H7 (cell line): ENCODE measurements at regions not wholly inside any gene's neighbourhood (a gene's known extent, or its start where the extent isn't known, plus 50 kb on each side); places are given as distances from the start of the nearest gene placed in this dataset.
"Not testable (repeated sequence)": the region's sequence is repeated elsewhere in the genome, so short reads cannot be mapped to it uniquely, and the experiment has no call there.

Source experiments
- DNase-seq: peaks from one replicate; pipeline ENCODE4 v3.0.0; 2012
- H3K27me3 ChIP-seq: 2 replicates; pipeline ENCODE4 v1.6.0; 2011; ENCODE audit warnings: mild to moderate bottlenecking, low read length; ENCODE audit not compliant: control insufficient read depth, insufficient read depth
- H3K36me3 ChIP-seq: replicated peaks from 2 replicates; pipeline ENCODE4 v1.5.1; 2011; ENCODE audit warnings: low read length; ENCODE audit not compliant: control insufficient read depth, insufficient read depth
- H3K4me3 ChIP-seq: 2 replicates; pipeline ENCODE4 v1.5.1; 2011; ENCODE audit warnings: low read depth, mild to moderate bottlenecking, control low read depth, low read length, moderate library complexity; ENCODE audit not compliant: insufficient read depth

DNA sequence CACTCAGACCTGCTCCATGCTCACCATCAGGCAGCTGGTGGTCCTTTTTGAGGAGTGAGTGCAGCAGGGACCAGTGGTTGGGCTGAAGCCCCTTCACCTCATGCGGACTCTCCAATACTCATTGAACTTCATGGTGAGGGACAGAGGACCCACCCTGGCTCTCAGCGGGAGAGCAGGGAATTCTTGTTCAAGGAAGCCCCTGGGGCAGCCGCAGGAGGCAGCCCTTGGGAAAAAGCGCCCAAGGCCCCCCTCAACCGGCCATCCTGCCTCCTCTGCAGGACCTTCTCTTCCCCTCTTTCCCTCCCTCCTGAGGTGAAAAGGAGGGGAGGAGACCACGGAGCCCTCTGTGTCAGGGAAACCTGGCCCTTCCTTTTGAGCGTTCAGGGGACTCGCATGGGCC is 4510.9 kb upstream of the OR11H1 start:
- DNase-seq, H3K27me3 ChIP-seq, H3K36me3 ChIP-seq, H3K4me3 ChIP-seq: not testable (repeated sequence)

DNA sequence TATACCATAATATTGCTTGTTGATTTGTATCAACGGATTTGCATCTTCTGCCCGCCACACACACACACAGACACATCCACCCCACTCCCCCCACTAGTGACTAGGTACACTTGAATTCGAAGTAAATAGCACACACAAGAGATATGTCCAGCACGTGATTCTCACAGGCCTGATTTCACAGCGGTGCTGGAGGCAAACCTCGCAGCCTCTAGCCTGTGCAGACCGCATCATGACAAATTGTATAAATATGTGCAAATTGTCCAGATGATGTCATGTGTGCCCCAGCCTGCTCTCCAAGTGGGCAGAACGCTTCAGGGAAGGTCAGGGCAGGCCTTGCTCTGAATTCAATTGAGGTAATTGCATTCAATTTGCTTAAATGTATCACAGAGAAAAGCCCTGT is 4507.5 kb upstream of the OR11H1 start:
- H3K4me3 ChIP-seq, DNase-seq, H3K27me3 ChIP-seq, H3K36me3 ChIP-seq: not testable (repeated sequence)

DNA sequence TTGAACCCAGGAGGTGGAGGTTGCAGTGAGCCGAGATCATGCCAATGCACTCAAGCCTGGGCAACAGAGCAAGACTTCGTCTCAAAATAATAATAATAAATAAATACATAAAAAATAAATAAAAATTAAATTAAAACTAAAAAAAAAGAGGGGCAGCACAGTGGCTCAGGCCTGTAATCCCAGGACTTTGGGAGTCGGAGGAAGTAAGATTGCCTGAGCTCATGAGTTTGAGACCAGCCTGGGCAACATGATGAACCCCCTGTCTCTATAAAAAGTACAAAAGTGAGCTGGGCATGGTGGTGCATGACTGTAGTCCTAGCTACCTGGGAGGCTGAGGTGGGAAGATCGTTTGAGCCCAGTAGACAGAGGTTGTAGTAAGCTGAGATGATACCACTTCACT is 4501.5 kb upstream of the OR11H1 start:
- not testable (repeated sequence) for H3K36me3 ChIP-seq, H3K4me3 ChIP-seq, H3K27me3 ChIP-seq, DNase-seq

DNA sequence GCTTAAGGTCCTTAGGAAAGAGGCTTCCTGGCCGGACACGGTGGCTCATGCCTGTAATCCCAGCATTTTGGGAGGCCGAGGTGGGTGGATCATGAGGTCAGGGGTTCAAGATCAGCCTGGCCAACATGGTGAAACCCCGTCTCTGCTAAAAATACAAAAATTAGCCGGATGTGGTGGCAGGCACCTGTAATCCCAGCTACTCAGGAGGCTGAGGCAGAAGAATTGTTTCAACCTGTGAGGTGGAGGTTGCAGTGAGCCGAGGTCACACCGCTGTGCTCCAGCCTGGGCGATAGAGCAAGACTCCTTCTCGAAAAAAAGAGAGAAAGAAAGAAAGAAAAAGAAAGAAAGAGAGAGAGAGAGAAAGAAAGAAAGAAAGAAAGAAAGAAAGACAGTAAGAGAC is 4500.9 kb upstream of the OR11H1 start:
- H3K4me3 ChIP-seq, H3K27me3 ChIP-seq: not testable (repeated sequence)

DNA sequence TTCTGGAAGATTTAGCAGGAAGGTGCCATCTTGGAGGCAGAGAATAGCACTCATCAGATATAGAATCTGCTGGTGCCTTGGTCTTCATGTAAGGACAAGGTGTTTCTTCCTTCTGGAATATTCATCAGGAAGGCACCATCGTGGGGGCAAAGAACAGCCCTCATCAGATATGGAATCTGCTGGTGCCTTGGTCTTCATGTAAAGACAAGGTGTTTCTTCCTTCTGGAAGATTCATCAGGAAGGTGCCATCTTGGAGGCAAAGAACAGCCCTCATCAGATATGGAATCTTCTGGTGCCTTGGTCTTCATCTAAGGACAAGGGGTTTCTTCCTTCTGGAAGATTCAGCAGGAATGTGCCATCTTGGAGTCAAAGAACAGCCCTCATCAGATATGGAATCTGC is 4500.5 kb upstream of the OR11H1 start:
- DNase-seq, H3K4me3 ChIP-seq, H3K27me3 ChIP-seq, H3K36me3 ChIP-seq: not testable (repeated sequence)

More for the DNA sequence above, 4500.9 kb upstream of the OR11H1 start:
- not testable (repeated sequence) for H3K36me3 ChIP-seq, DNase-seq

DNA sequence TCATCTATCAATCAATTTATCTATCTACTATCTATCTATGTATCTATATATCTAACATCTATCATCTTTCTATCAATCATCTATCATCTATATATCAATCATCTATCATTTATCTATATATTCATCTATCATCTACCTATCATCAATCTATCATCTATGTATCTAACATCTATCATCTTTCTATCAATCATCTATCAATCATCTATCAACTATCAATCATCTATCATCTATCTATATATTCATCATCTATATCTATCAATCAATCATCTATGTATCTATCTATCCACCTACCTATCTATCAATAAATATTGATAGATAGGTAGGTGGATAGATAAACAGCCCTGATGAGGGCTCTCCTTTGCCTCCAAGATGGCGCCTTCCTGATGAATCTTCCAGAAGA is 4499.8 kb upstream of the OR11H1 start:
- H3K27me3 ChIP-seq, DNase-seq, H3K36me3 ChIP-seq, H3K4me3 ChIP-seq: not testable (repeated sequence)

DNA sequence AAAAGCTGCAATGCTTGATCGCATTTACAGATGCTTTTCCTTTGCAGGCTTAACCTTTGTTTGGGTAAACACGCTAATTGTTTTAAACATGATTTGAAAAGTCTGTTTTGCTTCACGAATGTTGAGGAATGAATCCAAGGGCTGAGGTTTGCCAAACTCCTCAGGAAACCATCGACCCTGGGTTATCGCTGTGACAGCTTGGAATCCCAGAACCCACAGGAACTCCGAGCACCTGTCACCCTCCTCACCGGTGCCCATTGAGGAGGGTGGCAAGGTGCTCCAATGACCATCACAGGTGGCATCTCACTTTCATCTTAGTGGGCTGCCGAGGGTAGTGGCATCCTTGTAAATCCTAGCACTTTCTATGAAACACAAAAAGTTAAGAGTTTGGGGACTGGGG is 4498.5 kb upstream of the OR11H1 start:
- not testable (repeated sequence) for H3K4me3 ChIP-seq, H3K36me3 ChIP-seq, DNase-seq, H3K27me3 ChIP-seq

DNA sequence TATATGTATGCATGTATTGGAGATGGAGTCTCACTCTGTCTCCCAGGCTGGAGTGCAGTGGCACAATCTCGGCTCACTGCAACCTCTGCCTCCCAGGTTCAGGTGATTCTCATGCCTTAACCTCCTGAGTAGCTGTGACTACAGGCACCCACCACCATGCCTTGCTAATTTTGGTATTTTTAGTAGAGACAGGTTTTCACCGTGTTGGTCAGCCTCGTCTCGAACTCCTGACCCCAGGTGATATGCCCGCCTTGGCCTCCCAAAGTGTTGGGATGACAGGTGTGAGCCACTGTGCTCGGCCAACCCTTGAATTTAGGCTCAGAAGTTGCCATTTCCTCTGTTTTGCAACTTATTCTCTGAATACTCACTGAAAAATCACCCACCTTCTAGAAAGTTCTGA is 4498.0 kb upstream of the OR11H1 start:
- DNase-seq, H3K27me3 ChIP-seq, H3K36me3 ChIP-seq, H3K4me3 ChIP-seq: not testable (repeated sequence)

DNA sequence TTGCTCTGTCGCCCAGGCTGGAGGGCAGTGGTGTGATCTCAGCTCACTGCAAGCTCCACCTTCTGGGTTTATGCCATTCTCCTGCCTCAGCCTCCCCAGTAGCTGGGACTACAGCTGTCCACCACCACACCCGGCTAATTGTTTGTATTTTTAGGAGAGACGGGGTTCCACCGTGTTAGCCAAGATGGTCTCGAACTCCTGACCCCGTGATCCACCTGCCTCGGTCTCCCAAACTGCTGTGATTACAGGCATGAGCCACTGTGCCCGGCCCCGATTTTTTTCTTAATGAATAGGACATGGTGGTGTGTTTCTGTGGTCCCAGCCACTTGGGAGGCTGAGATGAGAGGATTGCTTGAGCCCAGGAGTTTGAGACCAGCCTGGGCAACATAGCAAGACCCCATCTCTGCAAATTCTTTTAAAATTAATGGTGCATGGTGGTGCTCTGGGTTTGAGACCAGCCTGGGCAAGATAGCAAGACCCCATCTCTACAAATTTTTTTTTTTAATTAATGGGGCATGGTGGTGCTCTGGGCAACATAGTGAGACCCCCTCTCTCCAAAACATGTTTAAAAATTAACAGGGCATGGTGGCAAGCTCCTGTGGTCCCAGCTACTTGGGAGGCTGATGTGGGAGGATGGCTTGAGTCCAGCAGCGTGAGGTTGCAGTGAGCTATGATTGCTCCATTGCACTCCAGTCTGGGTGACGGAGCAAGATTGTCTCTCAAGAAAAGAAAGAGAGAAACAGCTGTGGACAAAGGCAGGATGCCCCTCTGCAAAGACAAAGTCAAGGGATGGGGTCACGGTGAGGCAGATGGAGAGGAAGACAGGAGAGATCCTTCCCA is 4497.2 kb upstream of the OR11H1 start:
- DNase-seq, H3K27me3 ChIP-seq, H3K36me3 ChIP-seq, H3K4me3 ChIP-seq: not testable (repeated sequence)

DNA sequence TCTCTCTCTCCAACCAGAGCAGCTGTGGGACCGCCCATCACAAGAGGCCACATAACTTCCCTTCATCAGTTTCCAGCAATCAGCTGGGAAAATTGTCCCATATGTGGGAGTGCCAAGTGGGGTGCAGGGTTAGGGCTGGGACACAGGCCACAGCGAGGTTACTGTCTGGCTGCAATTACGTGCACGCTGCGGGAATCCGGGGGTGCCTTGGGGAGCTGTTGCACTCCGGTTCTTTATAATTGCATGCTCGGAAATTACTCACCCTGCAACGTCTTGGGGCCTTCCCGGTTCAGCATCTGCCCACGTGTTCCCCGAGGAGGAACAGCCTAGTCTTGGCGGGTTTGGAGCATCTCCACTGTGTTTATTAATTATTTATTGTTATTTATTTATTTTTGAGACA is 4495.9 kb upstream of the OR11H1 start:
- not testable (repeated sequence) for H3K36me3 ChIP-seq, DNase-seq, H3K4me3 ChIP-seq, H3K27me3 ChIP-seq

DNA sequence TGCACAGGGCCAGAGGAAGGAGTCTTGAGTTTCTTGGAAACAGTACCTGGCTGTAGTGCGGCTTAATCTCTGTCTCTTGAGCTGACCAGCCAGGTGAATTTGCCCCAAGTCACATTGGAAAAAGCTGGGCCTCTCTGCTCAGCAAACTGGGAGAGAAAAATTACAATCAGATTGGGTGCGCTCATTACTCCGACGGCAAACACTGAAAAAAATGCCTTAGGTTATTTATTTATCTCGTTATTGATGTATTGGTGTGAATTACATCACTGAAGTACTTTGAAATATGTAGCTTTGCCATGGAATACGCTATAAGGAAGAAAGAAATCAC is 4493.4 kb upstream of the OR11H1 start:
- H3K36me3 ChIP-seq, H3K27me3 ChIP-seq, H3K4me3 ChIP-seq, DNase-seq: not testable (repeated sequence)

DNA sequence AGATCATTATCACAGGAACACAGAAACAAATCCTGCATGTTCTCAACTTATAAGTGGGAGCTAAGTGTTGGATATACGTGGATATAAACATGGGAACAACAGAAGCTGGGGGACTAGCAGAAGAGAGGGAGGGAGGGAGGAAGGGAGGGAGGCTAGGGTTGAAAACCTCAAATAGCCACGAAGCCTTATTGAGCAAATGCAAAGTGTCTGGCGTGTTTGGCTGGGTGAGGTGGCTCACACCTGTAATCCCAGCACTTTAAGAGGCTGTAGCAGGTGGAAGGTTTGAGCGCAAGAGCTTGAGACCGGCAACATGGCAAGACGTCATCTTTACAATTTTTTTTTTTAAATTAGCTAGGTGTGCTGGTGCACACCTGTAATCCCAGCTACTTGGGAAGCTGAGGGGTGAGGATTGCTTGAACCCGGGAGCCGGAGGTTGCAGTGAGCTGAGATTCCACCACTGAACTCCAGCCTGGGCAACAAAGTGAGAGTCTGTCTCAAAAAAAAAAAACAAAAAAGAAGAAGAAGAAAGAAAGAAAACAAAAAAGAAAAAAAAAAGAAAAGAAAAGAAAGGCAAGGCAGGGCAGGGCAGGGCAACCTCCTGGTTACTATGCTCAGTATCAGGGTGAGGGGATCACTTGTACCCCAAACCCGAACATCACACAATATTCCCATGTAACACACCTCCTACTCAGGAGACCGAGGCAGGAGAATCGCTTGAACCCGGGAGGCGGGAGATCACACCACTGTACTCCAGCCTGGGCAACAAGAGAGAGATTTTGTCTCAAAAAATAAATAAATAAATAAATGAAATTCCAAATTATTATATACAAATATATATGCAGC is 4492.7 kb upstream of the OR11H1 start:
- not testable (repeated sequence) for H3K36me3 ChIP-seq, DNase-seq, H3K4me3 ChIP-seq, H3K27me3 ChIP-seq

DNA sequence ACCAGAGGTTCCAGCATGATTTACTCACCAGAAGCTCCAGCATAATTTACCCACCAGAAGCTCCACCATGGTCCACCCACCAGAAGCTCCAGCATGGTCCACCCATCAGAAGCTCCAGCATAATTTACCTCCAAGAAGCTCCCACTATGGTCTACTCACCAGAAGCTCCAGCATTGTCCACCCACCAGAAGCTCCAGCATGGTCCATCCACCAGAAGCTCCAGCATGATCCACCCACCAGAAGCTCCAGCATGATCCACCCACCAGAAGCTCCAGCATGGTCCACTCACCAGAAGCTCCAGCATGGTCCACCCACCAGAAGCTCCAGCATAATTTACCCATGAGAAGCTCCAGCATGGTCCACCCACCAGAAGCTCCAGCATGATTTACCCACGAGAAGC is 4490.7 kb upstream of the OR11H1 start:
- not testable (repeated sequence) for H3K36me3 ChIP-seq, DNase-seq, H3K4me3 ChIP-seq

DNA sequence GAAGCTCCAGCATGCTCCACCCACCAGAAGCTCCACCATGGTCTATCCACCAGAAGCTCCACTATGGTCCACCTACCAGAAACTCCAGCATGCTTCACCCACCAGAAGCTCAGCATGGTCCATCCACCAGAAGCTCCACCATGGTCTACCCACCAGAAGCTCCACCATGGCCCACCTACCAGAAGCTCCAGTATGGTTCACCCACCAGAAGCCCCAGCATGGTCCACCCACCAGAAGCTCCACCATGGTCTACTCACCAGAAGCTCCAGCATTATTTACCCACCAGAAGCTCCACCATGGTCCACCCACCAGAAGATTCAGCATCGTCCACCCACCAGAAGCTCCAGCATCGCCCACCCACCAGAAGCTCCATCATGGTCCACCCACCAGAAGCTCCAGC is 4490.2 kb upstream of the OR11H1 start:
- DNase-seq, H3K4me3 ChIP-seq, H3K27me3 ChIP-seq, H3K36me3 ChIP-seq: not testable (repeated sequence)

More for the DNA sequence above, 4490.7 kb upstream of the OR11H1 start:
- H3K27me3 ChIP-seq = not testable (repeated sequence)

DNA sequence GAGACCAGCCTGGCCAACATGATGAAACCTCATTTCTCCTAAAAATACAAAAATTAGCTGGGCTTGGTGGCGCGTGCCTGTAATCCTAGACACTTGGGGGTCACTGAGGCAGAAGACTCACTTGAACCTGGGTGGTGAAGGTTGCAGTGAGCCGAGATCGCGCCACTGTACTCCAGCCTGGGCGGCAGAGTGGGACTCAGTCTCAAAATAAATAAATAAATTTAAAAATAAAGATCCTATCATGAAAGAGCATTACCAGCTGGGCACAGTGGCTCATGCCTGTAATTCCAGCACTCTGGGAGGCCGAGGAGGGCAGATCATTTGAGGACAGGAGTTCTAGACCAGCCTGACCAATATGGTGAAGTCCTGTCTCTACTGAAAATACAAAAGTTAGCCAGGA is 4489.2 kb upstream of the OR11H1 start:
- DNase-seq, H3K4me3 ChIP-seq, H3K27me3 ChIP-seq, H3K36me3 ChIP-seq: not testable (repeated sequence)
